CD4-positive, alpha-beta T cell treated with Interleukin-6 at 100 ng/mL for 8 hours (primary cell): ENCODE measurements at regions not wholly inside any gene's neighbourhood (a gene's known extent, or its start where the extent isn't known, plus 50 kb on each side); places are given as distances from the start of the nearest gene placed in this dataset.

Experiments
- DNase-seq: peaks from one replicate; pipeline ENCODE4 v3.0.0-alpha.2; 2020; ENCODE audit warnings: mixed read lengths, low spot score

DNA sequence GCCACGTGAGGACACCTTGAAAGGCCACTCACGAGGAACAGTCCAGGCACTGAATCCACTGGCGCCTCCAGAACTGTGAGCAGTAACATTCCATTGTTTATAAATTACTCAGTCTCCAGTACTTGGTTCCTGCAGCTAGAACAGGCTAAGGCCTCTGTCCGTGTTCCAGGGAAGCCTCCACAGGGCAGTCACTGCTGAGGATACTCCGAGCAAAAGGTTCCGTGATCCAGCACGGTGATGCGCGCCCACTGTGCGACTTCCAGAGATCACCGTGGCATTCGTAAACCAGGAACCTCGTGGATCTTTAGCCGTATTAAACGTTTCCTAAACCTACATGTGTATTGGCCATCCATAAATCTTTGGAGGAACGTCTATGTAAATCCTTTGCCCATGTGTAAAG lies 51.5 kb upstream of the SALL3 start:
- DNase-seq = no peak

DNA sequence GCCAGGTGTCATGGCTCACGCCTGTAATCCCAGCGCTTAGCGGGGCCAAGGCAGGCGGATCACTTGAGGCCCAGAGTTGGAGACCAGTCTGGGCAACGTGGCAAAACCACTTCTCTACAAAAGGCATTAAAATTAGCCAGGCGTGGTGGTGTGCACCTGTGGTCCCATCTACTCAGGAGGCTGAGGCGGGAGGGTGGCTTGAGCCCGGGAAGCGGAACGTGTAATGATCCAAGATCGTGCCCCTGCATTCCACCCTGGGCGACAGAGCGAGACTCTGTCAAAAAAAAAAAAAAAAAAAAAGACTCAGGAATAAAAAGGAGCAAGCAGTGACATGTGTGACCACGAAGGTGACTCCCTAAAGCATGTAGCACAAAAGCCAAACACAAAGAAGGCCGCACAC lies 50.1 kb upstream of the SALL3 start:
- DNase-seq = no peak
